Skeletal muscle cell (primary cell): ENCODE measurements at regions not wholly inside any gene's neighbourhood (a gene's known extent, or its start where the extent isn't known, plus 50 kb on each side); places are given as distances from the start of the nearest gene placed in this dataset.
A peak's percentile ranks its signal among the peaks of the same experiment; 100 is the strongest.
"Not testable (repeated sequence)": the region's sequence is repeated elsewhere in the genome, so short reads cannot be mapped to it uniquely, and the experiment has no call there.

ENCODE experiments used
- DNase-seq: peaks from one replicate; pipeline ENCODE4 v3.0.0-alpha.2; 2010; ENCODE audit warnings: low read depth
- H3K4me3 ChIP-seq: 2 replicates; pipeline ENCODE4 v1.5.1; 2011; ENCODE audit warnings: low read depth, mild to moderate bottlenecking, control low read depth, low read length, moderate library complexity

DNA sequence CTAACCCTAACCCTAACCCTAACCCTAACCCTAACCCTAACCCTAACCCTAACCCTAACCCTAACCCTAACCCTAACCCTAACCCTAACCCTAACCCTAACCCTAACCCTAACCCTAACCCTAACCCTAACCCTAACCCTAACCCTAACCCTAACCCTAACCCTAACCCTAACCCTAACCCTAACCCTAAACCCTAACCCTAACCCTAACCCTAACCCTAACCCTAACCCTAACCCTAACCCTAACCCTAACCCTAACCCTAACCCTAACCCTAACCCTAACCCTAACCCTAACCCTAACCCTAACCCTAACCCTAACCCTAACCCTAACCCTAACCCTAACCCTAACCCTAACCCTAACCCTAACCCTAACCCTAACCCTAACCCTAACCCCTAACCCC is 80.6 kb upstream of the PLEKHG4B start:
- not testable (repeated sequence) for DNase-seq, H3K4me3 ChIP-seq

DNA sequence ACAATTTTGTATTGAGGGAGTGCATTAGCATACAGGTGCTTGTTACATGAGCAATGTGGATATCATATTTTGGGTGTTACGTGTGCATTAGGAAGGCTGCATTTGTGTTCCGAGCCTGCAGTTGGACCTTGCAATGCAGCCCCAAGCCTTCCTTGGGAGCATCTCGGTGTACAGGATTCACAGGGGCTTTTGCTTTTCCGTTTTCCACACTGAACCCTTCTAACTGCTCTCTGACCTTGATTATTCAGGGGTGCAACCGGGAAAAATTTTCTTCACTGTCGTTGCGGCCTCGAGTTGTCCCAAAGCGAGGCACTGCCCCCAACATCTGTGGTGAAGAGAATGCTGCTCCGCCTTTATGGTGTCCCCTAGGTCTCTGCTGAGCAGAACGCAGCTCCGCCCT is 80.1 kb upstream of the PLEKHG4B start:
- DNase-seq, result no peak
- no peak overlapping the region for H3K4me3 ChIP-seq

- no peak for DNase-seq
Observed at GRCh38 chr5:13234-13633, 78.7 kb upstream of the PLEKHG4B start.

GRCh38 chr5:14676-15075 is 77.3 kb upstream of the PLEKHG4B start:
- not testable (repeated sequence) for DNase-seq, H3K4me3 ChIP-seq

More at GRCh38 chr5:13234-13633, 78.7 kb upstream of the PLEKHG4B start:
- H3K4me3 ChIP-seq, result no peak overlapping the region

DNA sequence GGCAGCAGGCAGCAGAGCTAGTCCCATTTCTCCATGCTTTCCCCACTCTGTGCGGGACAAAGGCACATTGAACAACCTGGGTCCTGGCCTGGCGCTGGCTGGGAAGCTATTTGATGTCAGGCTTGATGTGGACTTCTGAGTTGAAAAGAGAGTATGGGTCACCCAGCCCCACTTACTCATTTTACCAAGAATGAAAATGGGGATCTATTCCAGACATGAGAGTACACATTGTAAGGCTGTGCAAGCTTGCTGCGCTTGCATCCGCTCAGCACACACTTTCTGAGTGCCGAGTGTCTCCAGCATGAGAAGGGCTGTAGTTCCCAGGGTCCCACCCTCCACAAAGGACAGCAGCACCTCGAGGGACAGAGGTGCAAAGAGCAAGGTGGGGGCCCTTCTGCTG is 71.7 kb upstream of the PLEKHG4B start:
- DNase-seq, H3K4me3 ChIP-seq: not testable (repeated sequence)

DNA sequence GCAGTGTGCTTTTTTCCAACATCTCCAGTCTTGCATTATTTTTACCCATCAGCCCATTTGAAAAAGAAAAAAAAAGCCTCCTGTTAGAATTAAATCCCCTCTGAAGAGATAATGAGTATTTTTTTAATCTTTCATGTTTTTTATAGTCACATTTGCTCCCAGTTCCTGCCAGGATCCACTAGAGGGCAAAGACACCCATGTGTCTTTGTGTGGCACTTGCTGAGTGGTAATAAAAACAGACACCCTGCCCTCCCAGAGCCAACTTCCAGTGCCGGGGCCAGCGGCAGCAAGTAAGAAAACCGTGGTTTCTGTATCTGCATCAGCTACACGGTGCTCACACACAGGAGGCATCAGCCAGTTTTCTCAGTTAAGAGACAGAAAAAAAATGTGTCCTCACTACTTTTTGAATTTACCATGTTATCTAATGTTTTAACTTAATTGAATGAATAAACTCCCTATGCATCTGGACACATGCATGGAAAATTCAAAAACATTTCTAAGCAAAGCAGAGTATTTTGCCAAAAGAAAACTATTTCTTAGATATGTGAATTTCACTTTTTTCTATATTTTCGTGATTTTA is 70.2 kb upstream of the PLEKHG4B start:
- DNase-seq, result peak; percentile 0
- H3K4me3 ChIP-seq, result no peak overlapping the region

- DNase-seq, H3K4me3 ChIP-seq: not testable (repeated sequence)
Observed at GRCh38 chr5:23907-24306, 68.1 kb upstream of the PLEKHG4B start.

DNA sequence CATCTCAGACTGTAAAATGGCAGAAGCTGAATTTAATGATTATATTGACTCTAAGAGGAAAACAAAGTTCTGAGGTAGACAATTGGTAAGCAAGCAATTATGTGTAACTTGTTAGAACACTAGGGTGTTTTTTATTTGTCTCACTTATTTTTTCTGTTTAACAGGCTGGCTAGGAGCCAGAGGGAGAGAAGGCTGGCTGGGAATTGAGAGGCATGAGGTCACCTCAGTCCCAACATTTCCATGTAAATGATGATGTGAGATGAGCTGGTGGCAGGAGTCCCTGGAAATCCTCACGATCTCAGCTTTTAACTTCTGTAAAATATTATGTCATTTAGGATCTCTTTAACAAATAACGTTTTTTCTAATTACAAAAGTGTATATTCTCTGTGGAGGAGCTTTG is 66.9 kb upstream of the PLEKHG4B start:
- DNase-seq, H3K4me3 ChIP-seq: not testable (repeated sequence)

- H3K4me3 ChIP-seq, result no peak overlapping the region
- DNase-seq, result no peak
Observed at GRCh38 chr5:30131-30530, 61.8 kb upstream of the PLEKHG4B start.

DNA sequence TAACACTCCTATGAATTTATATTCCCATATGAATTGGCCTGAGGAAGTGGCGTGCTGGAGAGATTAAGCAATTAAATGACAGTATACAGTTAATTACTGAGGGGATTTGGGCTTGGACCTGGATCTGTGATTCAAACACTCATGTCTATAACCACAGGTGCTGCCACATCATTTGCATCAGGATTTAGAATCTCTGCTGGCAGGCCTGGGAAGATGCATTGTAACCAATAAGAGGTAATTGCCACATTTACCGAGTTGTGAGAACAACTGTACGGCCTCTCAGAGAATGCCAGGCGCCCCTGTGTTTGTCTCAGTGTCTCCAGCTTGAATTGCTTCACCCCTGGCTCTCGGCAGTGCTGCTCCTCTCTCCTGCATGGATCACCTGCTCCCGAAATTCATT is 61.4 kb upstream of the PLEKHG4B start:
- not testable (repeated sequence) for DNase-seq, H3K4me3 ChIP-seq

GRCh38 chr5:32165-32564 is 59.8 kb upstream of the PLEKHG4B start:
- DNase-seq, result no peak
- no peak overlapping the region for H3K4me3 ChIP-seq

GRCh38 chr5:35521-35920 is 56.4 kb upstream of the PLEKHG4B start:
- not testable (repeated sequence) for H3K4me3 ChIP-seq, DNase-seq

DNA sequence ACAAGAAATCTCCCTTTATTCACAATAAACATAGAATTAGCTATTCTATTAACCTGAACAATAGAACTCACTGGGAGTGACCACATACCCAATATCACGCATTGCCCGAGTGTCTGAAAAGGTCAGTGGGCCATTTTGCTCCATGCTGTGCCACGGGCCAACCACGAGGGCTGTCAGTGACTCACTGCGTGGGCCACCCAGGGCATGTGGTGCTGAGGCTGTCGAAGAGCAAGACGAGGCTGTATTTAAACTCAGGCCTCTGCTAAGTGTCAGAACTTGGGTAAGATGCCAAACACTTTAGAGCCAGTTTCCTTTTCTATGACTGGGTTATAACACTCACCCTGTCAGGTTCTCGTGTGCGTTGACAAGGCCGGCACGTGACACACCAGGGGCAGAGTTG is 54.8 kb upstream of the PLEKHG4B start:
- not testable (repeated sequence) for DNase-seq, H3K4me3 ChIP-seq

GRCh38 chr5:39979-40583 is 51.9 kb upstream of the PLEKHG4B start:
- no peak overlapping the region for H3K4me3 ChIP-seq
- no peak for DNase-seq
